Thyroid gland (tissue), 4 donors: ENCODE measurements at regions not wholly inside any gene's neighbourhood (a gene's known extent, or its start where the extent isn't known, plus 50 kb on each side); places are given as distances from the start of the nearest gene placed in this dataset.
"Not testable (repeated sequence)": the region's sequence is repeated elsewhere in the genome, so short reads cannot be mapped to it uniquely, and the experiment has no call there.

ENCODE experiments used
- DNase-seq, 2 donors: peaks; one replicate each; pipeline ENCODE4 v3.0.0-alpha.2; 2019
- H3K27ac ChIP-seq, 3 donors: fragments of 200-600 bp; sonication (generic); 1 replicate in 2 of 3; 2 replicates in 1 of 3; pipeline ENCODE4 v1.5.1; 2016 to 2019; ENCODE audit warnings: mild to moderate bottlenecking in 1 of 3, moderate library complexity in 1 of 3
- H3K27me3 ChIP-seq: fragments of 200-600 bp; sonication (generic); one replicate; pipeline ENCODE4 v1.5.1; 2019
- H3K36me3 ChIP-seq, 2 donors: fragments of 200-600 bp; sonication (generic); one replicate each; pipeline ENCODE4 v1.5.1; 2016 to 2019
- H3K4me1 ChIP-seq, 2 donors: fragments of 200-600 bp; sonication (generic); one replicate each; pipeline ENCODE4 v1.5.1; 2017 to 2019
- H3K4me3 ChIP-seq, 3 donors: fragments of 200-600 bp; sonication (generic); replicated peaks in 1 of 3; 1 replicate in 2 of 3; 2 replicates in 1 of 3; pipeline ENCODE4 v1.5.1; 2016; ENCODE audit warnings: mild to moderate bottlenecking in 1 of 3
- H3K9me3 ChIP-seq: fragments of 200-600 bp; sonication (generic); one replicate; pipeline ENCODE4 v1.5.1; 2017
- POLR2A ChIP-seq, 2 donors: fragments of 450-650 bp; IDR thresholded peaks; one replicate each; pipeline ENCODE4 v1.6.1; 2017; ENCODE audit warnings: antibody characterized with exemption in 2 of 2, mild to moderate bottlenecking in 2 of 2, moderate library complexity in 1 of 2
- WGBS, 2 donors: methylation state at CpG; one replicate each; pipeline ENCODE4 v1.1.5; 2017; 5-methylcytosine and 5-hydroxymethylcytosine counted together
- intact Hi-C: fragments of 100-400 bp; cut with DNase I; formaldehyde crosslinking; loops from one replicate; pipeline ENCODE4 v1.15.1; 2023
- TF ChIP-seq, protein P1 (sequence below), 6 experiments: fragments of 200-600 bp in 3 of 6; fragments of 450-650 bp in 3 of 6; sonication (generic) in 3 of 6; IDR thresholded peaks; one replicate each; pipeline ENCODE4 v1.5.1; 2016 to 2019; ENCODE audit warnings: antibody characterized with exemption in 6 of 6, mild to moderate bottlenecking in 2 of 6, inconsistent platforms in 1 of 6, moderate library complexity in 1 of 6

DNA sequence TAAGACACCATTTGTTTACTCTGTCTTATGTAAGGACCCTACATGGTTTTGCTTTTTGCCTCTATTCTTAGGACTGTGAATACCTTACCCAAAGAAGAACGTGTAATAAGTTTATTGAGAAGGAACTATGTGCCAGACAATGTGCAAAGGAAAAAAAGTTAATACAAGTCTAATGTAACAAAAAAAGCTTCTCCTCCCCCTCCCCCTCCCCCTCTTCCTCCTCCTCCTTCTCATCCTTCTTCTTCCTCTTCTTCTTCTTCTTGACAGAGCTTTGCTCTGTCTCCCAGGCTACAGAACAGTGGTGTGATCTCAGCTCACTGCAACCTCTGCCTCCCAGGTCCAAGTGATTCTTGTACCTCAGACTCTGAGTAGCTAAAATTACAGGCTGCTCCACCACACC, 50.9 kb upstream of the MITF start:
- TF ChIP-seq, protein P1, sequence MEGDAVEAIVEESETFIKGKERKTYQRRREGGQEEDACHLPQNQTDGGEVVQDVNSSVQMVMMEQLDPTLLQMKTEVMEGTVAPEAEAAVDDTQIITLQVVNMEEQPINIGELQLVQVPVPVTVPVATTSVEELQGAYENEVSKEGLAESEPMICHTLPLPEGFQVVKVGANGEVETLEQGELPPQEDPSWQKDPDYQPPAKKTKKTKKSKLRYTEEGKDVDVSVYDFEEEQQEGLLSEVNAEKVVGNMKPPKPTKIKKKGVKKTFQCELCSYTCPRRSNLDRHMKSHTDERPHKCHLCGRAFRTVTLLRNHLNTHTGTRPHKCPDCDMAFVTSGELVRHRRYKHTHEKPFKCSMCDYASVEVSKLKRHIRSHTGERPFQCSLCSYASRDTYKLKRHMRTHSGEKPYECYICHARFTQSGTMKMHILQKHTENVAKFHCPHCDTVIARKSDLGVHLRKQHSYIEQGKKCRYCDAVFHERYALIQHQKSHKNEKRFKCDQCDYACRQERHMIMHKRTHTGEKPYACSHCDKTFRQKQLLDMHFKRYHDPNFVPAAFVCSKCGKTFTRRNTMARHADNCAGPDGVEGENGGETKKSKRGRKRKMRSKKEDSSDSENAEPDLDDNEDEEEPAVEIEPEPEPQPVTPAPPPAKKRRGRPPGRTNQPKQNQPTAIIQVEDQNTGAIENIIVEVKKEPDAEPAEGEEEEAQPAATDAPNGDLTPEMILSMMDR (IDR thresholded peaks at IDR 0.05): no peak
- TF ChIP-seq POLR2A (IDR thresholded peaks at IDR 0.05): no peak
- Histone ChIP-seq H3K9me3 (no peaks in the 10 kb centered on the region), H3K27ac (no peak overlapping the region), H3K4me1 (no peaks in the 10 kb centered on the region), H3K4me3 (no peak overlapping the region), H3K36me3 (no peaks in the 10 kb centered on the region), H3K27me3 (no peaks in the 10 kb centered on the region)
- no peak for DNase-seq
- intact Hi-C loops: loop anchor here (5.0 kb wide), 1 partner anchor 259 kb away; no protein-coding TSS in a partner anchor
- WGBS, 2 donors: 77 to 80% methylated on average over 1 of the region's 1 CpG

DNA sequence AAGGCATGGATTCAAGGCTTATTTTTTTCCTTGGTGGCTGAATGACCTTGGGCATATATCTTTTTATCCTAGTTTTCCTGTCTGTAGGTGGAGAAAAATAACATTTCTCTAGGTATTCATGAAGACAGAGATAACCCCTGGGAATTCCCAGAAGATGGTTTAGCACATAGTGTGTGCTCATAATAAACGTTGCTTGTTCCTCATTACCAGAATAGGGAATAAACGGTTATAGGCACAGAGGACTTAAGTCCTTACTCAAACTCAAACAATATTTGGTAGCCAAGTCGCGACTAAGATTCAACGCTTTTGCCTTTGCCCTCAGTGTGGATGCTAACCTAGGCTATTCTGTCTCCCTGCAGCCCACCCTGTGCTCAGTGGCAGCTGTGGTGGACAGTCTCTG, 51.6 kb upstream of the MITF start:
- Histone ChIP-seq H3K9me3 (no peaks in the 10 kb centered on the region), H3K27ac (no peak overlapping the region), H3K4me3 (no peak overlapping the region), H3K4me1 (no peaks in the 10 kb centered on the region), H3K36me3 (no peaks in the 10 kb centered on the region), H3K27me3 (no peaks in the 10 kb centered on the region)
- TF ChIP-seq POLR2A (IDR thresholded peaks at IDR 0.05): no peak
- TF ChIP-seq, protein P1 (IDR thresholded peaks at IDR 0.05): no peak
- intact Hi-C loops: loop anchor here (5.0 kb wide), 1 partner anchor 260 kb away; no protein-coding TSS in a partner anchor
- 93 to 94% methylated on average over 5 of the region's 5 CpGs for WGBS, 2 donors
- DNase-seq: no peak

GRCh38 chr3:69686056-69686455, 53.2 kb upstream of the MITF start:
- TF ChIP-seq POLR2A (IDR thresholded peaks at IDR 0.05): no peak
- TF ChIP-seq, protein P1 (IDR thresholded peaks at IDR 0.05): no peak
- Histone ChIP-seq H3K36me3 (no peaks in the 10 kb centered on the region), H3K27me3 (no peaks in the 10 kb centered on the region), H3K27ac (no peak overlapping the region), H3K4me1 (no peaks in the 10 kb centered on the region), H3K4me3 (no peak overlapping the region), H3K9me3 (no peaks in the 10 kb centered on the region)
- intact Hi-C loops: loop anchor here (5.0 kb wide), 1 partner anchor 261 kb away; no protein-coding TSS in a partner anchor
- no peak for DNase-seq
- 91 to 96% methylated on average over 3 of the region's 3 CpGs for WGBS, 2 donors

- Histone ChIP-seq H3K27me3 (no peaks in the 10 kb centered on the region), H3K4me1 (no peaks in the 10 kb centered on the region), H3K4me3 (no peak overlapping the region), H3K27ac (no peak overlapping the region), H3K9me3 (no peaks in the 10 kb centered on the region), H3K36me3 (no peaks in the 10 kb centered on the region)
- DNase-seq: no peak
- intact Hi-C loops: no loop called here
- WGBS, 2 donors: 95 to 97% methylated on average over 2 of the region's 2 CpGs
- TF ChIP-seq, protein P1 (IDR thresholded peaks at IDR 0.05): no peak
- TF ChIP-seq POLR2A (IDR thresholded peaks at IDR 0.05): no peak
Measured at GRCh38 chr3:69684309-69684961, 54.8 kb upstream of the MITF start.

DNA sequence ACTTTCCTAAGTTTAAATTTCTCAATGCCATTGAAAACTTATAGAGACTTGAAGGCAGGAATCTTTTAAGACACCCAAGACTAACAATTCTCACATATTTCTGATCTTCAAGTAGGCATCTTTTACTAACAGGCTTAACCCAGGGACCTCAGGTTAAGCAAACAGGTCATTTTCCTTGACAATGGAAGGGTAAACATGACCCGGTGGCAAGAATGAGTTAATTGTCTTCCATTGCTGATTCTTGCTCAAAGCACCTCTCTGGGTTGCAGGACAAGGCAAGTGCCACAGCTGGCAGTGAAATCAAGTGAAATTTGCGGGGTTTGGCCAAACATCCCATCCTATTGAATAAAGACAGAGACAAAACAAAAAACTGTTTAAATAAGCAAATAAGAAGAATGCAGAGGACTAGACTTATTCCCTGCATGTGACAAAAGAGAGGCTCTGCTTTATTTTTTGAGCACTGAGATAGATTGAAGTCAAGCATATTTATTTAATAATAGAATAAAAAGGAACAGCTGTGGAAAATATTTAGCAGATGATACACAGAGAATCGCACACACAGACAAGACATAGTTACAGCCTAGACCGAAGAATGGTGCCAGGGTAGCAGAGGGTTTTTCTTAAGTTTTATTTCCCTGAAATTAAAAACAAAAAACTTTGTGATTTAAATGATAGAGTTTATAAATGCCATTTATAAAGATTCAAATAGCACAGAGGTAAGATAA, 56.0 kb upstream of the MITF start:
- H3K36me3 ChIP-seq: no peaks in the 10 kb centered on the region
- no peak for DNase-seq
- H3K4me3 ChIP-seq: no peak overlapping the region
- intact Hi-C loops: no loop called here
- H3K9me3 ChIP-seq: no peaks in the 10 kb centered on the region
- TF ChIP-seq POLR2A (IDR thresholded peaks at IDR 0.05): no peak
- TF ChIP-seq, protein P1 (IDR thresholded peaks at IDR 0.05): no peak
- 60 to 62% methylated on average over 4 of the region's 4 CpGs for WGBS, 2 donors
- no peaks in the 10 kb centered on the region for H3K4me1 ChIP-seq
- H3K27me3 ChIP-seq: no peaks in the 10 kb centered on the region
- no peak overlapping the region for H3K27ac ChIP-seq

GRCh38 chr3:69677456-69677855, 61.8 kb upstream of the MITF start:
- intact Hi-C loops: loop anchor here (10.0 kb wide), 2 partner anchors 243 to 363 kb away; no protein-coding TSS in a partner anchor
- DNase-seq: not testable (repeated sequence)

More at GRCh38 chr3:69677456-69677855, 61.8 kb upstream of the MITF start:
- H3K4me3 ChIP-seq, H3K27me3 ChIP-seq, H3K27ac ChIP-seq, H3K9me3 ChIP-seq, H3K4me1 ChIP-seq, H3K36me3 ChIP-seq: not testable (repeated sequence)
- 90 to 98% methylated on average over 8 to 16 of the region's 30 CpGs for WGBS, 2 donors
